B cell (primary cell): ENCODE measurements at regions not wholly inside any gene's neighbourhood (a gene's known extent, or its start where the extent isn't known, plus 50 kb on each side); places are given as distances from the start of the nearest gene placed in this dataset.

Experiments
- CTCF ChIP-seq: fragments of 200-600 bp; IDR thresholded peaks from one replicate; pipeline ENCODE4 v1.8.0; 2022; ENCODE audit warnings: antibody characterized with exemption, mild to moderate bottlenecking
- EZH2 ChIP-seq: IDR thresholded peaks from 2 replicates; pipeline ENCODE4 v1.6.1; 2012; ENCODE audit warnings: borderline replicate concordance, low read depth, mild to moderate bottlenecking, moderate library complexity, low read length; ENCODE audit not compliant: insufficient read depth, poor library complexity, severe bottlenecking

DNA sequence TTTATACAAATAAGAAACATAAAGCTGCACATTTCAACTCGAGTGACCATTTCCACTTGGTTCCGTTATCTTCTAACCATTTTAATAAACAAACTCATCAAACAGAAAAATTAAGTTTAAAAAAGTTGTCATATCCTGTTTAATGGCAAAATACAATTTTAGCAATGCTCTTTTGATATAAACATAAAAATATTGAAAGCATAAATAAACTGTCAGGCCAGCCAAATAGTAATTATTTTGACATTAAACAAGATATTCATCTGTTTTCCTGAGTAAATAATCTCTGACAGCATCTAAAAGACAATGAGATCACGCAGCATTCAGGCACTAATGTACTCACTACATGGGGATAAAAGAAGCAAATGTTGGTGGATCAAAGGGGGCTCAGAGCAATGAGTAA lies 145.3 kb upstream of the ATP5MC3 start:
- TF ChIP-seq CTCF (no peak), EZH2 (no peak)
